Glutamatergic neuron (in vitro differentiated cells): ENCODE measurements at regions not wholly inside any gene's neighbourhood (a gene's known extent, or its start where the extent isn't known, plus 50 kb on each side); places are given as distances from the start of the nearest gene placed in this dataset.

Experiments used
- DNase-seq: peaks from one replicate; pipeline ENCODE4 v3.0.0; 2022
- H3K27ac Mint-ChIP-seq: one replicate; pipeline ENCODE4 v1.8.0; 2020; ENCODE audit warnings: mild to moderate bottlenecking, mixed read lengths, inconsistent platforms; ENCODE audit not compliant: unreplicated experiment
- H3K27me3 Mint-ChIP-seq: one replicate; pipeline ENCODE4 v1.8.0; 2020; ENCODE audit warnings: mild to moderate bottlenecking, moderate library complexity, mixed read lengths, inconsistent platforms; ENCODE audit not compliant: unreplicated experiment
- H3K36me3 Mint-ChIP-seq: one replicate; pipeline ENCODE4 v1.8.0; 2020; ENCODE audit warnings: mild to moderate bottlenecking, mixed read lengths, inconsistent platforms; ENCODE audit not compliant: unreplicated experiment
- H3K4me1 Mint-ChIP-seq: one replicate; pipeline ENCODE4 v1.8.0; 2020; ENCODE audit warnings: mild to moderate bottlenecking, low read depth, mixed read lengths, inconsistent platforms; ENCODE audit not compliant: unreplicated experiment
- H3K4me3 Mint-ChIP-seq: one replicate; pipeline ENCODE4 v1.8.0; 2020; ENCODE audit warnings: mild to moderate bottlenecking, mixed read lengths, inconsistent platforms; ENCODE audit not compliant: unreplicated experiment
- H3K9me3 Mint-ChIP-seq: one replicate; pipeline ENCODE4 v1.8.0; 2020; ENCODE audit warnings: mild to moderate bottlenecking, moderate library complexity, mixed read lengths, inconsistent platforms; ENCODE audit not compliant: unreplicated experiment
- CTCF ChIP-seq: fragments of 200-600 bp; sonication (generic); IDR thresholded peaks from one replicate; pipeline ENCODE4 v1.5.0; 2021; ENCODE audit not compliant: partially characterized antibody, unreplicated experiment

DNA sequence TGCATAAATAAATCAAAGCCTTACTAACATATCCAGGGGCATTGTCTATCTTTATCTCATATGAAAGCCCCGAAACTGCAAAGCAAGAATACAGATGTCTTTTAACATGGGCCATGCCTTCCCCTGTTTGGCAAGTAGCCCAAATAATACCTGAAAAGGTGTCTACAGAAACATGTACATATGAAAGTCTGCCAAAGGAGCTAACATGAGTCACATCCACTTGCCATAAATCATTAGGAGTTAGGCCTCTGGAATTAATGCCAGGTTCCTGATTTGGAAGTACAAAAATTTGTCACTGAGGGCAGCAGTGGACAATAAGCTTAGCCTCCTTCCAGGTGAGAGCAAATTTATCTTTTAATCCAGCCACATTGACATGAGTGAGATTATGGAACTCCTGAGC is 85.5 kb upstream of the PGR start:
- no peak overlapping the region for H3K4me3 Mint-ChIP-seq
- no peak for TF ChIP-seq CTCF
- H3K27me3 Mint-ChIP-seq: no peaks in the 10 kb centered on the region
- peaks cover 24% of the 10 kb centered on the region for H3K36me3 Mint-ChIP-seq
- peaks cover 11% of the 10 kb centered on the region for H3K9me3 Mint-ChIP-seq
- H3K4me1 Mint-ChIP-seq: peaks cover 8% of the 10 kb centered on the region
- no peak for DNase-seq
- no peak overlapping the region for H3K27ac Mint-ChIP-seq

- TF ChIP-seq CTCF: no peak
- H3K4me1 Mint-ChIP-seq: peaks cover 3% of the 10 kb centered on the region
Observed at GRCh38 chr11:101211407-101211975, 81.9 kb upstream of the PGR start.

GRCh38 chr11:101202614-101203013 is 73.0 kb upstream of the PGR start:
- Mint-ChIP-seq H3K4me3 (no peak overlapping the region), H3K4me1 (no peaks in the 10 kb centered on the region), H3K27me3 (no peaks in the 10 kb centered on the region), H3K36me3 (no peaks in the 10 kb centered on the region), H3K27ac (no peak overlapping the region), H3K9me3 (peaks cover 4% of the 10 kb centered on the region)
- no peak for DNase-seq
- no peak for TF ChIP-seq CTCF

More at GRCh38 chr11:101211407-101211975, 81.9 kb upstream of the PGR start:
- DNase-seq: no peak
- H3K9me3 Mint-ChIP-seq: peaks cover 11% of the 10 kb centered on the region
- no peak overlapping the region for H3K27ac Mint-ChIP-seq
- H3K27me3 Mint-ChIP-seq: no peaks in the 10 kb centered on the region
- no peak overlapping the region for H3K4me3 Mint-ChIP-seq
- peaks cover 17% of the 10 kb centered on the region for H3K36me3 Mint-ChIP-seq

GRCh38 chr11:101199416-101199815 is 69.8 kb upstream of the PGR start:
- Mint-ChIP-seq H3K36me3 (no peaks in the 10 kb centered on the region), H3K27ac (no peak overlapping the region), H3K27me3 (no peaks in the 10 kb centered on the region), H3K4me1 (no peaks in the 10 kb centered on the region), H3K4me3 (no peak overlapping the region), H3K9me3 (peaks cover 3% of the 10 kb centered on the region)
- DNase-seq: no peak
- TF ChIP-seq CTCF: no peak

GRCh38 chr11:101195294-101195693 is 65.7 kb upstream of the PGR start:
- H3K4me1 Mint-ChIP-seq: no peaks in the 10 kb centered on the region
- H3K27me3 Mint-ChIP-seq: no peaks in the 10 kb centered on the region
- no peak for DNase-seq
- H3K4me3 Mint-ChIP-seq: no peak overlapping the region
- H3K27ac Mint-ChIP-seq: no peak overlapping the region
- no peak for TF ChIP-seq CTCF
- H3K36me3 Mint-ChIP-seq: no peaks in the 10 kb centered on the region
- no peaks in the 10 kb centered on the region for H3K9me3 Mint-ChIP-seq
